Right lobe of liver (tissue), 4 donors: ENCODE measurements at regions not wholly inside any gene's neighbourhood (a gene's known extent, or its start where the extent isn't known, plus 50 kb on each side); places are given as distances from the start of the nearest gene placed in this dataset.

Source experiments
- POLR2A ChIP-seq: fragments of 450-650 bp; IDR thresholded peaks from one replicate; pipeline ENCODE4 v1.6.1; 2017; ENCODE audit warnings: antibody characterized with exemption, mild to moderate bottlenecking
- TF ChIP-seq, protein P1 (sequence below), 4 donors: fragments of 200-600 bp in 3 of 4; fragments of 450-650 bp in 1 of 4; IDR thresholded peaks; one replicate each; pipeline versions ENCODE4 v1.5.1 to v1.8.0; 2016 to 2022; ENCODE audit warnings: antibody characterized with exemption in 4 of 4, mild to moderate bottlenecking in 2 of 4
- donor health status: DM: no; HTN: no; CAD: no.
- donor health status: DM: no; HTN: no; CAD: no.
- donor health status: DM: no; HTN: yes; CAD: no.

DNA sequence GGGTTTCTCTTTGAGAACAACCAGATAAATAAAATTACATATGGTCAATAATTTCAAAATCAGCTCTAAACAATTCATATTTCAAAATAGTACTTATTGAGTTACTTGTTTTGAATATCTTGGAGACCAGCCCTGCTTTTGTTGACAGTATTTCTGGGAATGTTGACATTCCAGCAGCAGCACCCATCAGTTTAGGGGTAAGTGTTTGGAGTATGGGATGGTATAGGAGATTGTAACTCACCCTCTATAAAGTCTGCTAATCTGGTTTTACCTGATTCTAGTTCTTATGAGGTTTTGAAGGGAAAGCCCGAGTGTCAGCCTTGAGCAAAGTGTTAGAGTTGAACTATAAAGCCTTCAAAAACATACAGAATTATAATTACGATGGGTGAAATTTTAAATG lies 139.2 kb upstream of the ANKRD50 start:
- TF ChIP-seq, protein P1, sequence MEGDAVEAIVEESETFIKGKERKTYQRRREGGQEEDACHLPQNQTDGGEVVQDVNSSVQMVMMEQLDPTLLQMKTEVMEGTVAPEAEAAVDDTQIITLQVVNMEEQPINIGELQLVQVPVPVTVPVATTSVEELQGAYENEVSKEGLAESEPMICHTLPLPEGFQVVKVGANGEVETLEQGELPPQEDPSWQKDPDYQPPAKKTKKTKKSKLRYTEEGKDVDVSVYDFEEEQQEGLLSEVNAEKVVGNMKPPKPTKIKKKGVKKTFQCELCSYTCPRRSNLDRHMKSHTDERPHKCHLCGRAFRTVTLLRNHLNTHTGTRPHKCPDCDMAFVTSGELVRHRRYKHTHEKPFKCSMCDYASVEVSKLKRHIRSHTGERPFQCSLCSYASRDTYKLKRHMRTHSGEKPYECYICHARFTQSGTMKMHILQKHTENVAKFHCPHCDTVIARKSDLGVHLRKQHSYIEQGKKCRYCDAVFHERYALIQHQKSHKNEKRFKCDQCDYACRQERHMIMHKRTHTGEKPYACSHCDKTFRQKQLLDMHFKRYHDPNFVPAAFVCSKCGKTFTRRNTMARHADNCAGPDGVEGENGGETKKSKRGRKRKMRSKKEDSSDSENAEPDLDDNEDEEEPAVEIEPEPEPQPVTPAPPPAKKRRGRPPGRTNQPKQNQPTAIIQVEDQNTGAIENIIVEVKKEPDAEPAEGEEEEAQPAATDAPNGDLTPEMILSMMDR (IDR thresholded peaks at IDR 0.05), result no peak
- TF ChIP-seq POLR2A, result no peak
